ENCODE measurements at regions not wholly inside any gene's neighbourhood (a gene's known extent, or its start where the extent isn't known, plus 50 kb on each side); places are given as distances from the start of the nearest gene placed in this dataset.
"Not testable (repeated sequence)": the region's sequence is repeated elsewhere in the genome, so short reads cannot be mapped to it uniquely, and the experiment has no call there.

DNA sequence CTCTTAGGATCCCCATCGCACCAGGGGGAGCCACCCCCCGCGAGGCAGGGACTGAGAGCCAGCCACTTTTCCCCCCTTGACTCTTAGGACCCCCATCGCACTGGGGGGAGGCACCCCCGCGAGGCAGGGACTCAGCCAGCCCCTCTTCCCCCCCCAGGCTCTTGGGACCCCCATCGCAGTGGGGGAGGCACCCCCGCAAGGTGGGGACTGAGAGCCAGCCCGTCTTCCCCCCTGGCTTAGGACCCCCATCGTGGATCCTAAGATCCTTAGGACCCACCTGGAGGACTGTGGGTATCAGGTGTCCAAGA is 365.2 kb upstream of the SPRY2 start:
- Mint-ChIP-seq H3K9me3 (no peaks in the 10 kb centered on the region), H3K36me3 (ENCODE audit: low read depth) (no peaks in the 10 kb centered on the region), H3K27me3 (no peaks in the 10 kb centered on the region), H3K4me3 (no peak overlapping the region), H3K27ac (no peak overlapping the region), H3K4me1 (no peaks in the 10 kb centered on the region)
- DNase-seq (no peak), ATAC-seq (ENCODE audit: low read depth) (no peak)
- ChIA-PET POLR2A (no interaction called here), CTCF (no interaction called here)
- TF ChIP-seq, protein P1, sequence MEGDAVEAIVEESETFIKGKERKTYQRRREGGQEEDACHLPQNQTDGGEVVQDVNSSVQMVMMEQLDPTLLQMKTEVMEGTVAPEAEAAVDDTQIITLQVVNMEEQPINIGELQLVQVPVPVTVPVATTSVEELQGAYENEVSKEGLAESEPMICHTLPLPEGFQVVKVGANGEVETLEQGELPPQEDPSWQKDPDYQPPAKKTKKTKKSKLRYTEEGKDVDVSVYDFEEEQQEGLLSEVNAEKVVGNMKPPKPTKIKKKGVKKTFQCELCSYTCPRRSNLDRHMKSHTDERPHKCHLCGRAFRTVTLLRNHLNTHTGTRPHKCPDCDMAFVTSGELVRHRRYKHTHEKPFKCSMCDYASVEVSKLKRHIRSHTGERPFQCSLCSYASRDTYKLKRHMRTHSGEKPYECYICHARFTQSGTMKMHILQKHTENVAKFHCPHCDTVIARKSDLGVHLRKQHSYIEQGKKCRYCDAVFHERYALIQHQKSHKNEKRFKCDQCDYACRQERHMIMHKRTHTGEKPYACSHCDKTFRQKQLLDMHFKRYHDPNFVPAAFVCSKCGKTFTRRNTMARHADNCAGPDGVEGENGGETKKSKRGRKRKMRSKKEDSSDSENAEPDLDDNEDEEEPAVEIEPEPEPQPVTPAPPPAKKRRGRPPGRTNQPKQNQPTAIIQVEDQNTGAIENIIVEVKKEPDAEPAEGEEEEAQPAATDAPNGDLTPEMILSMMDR (IDR thresholded peaks at IDR 0.05) = no peak
- intact Hi-C loops (cut with micrococcal nuclease) = no loop called here

DNA sequence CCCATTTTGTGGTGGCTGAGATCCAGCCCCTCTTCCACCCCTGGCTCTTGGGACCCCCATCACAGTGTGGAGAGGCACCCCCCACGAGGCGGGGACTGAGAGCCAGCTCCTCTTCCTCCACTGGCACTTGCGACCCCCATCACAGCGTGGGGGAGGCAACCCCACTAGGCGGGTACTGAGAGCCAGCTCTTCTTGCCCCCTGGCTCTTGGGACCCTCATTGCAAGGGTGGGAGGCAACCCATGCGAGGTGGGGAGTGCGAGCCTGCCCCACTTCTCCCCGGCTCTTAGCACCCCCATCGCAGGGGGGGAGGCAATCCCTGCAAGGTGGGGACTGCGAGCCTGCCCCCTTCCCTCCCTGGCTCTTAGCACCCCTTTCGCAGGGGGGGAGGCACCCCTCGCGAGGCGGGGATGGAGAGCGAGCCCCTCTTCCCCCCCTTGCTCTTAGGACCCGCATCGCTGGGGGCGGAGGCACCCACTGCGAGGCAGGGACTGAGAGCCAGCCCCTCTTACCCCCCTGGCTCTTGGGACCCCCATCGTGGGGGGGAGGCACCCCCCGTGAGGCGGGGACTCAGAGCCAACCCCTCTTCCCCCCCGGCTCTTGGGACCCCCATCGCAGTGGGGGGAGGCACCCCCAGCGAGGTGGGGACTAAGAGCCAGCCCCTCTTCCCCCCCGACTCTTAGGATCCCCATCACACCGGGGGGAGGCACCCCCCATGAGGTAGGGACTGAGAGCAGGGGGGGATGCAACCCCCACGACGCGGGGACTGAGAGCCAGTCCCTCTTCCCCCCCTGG is 364.6 kb upstream of the SPRY2 start:
- TF ChIP-seq, protein P1 (IDR thresholded peaks at IDR 0.05) = no peak
- ChIA-PET CTCF (no interaction called here), POLR2A (no interaction called here)
- Mint-ChIP-seq H3K9me3 (no peaks in the 10 kb centered on the region), H3K4me3 (no peak overlapping the region), H3K36me3 (ENCODE audit: low read depth) (no peaks in the 10 kb centered on the region), H3K27ac (no peak overlapping the region), H3K4me1 (no peaks in the 10 kb centered on the region), H3K27me3 (no peaks in the 10 kb centered on the region)
- intact Hi-C loops (cut with micrococcal nuclease) = no loop called here
- ATAC-seq (ENCODE audit: low read depth) (no peak), DNase-seq (no peak)

DNA sequence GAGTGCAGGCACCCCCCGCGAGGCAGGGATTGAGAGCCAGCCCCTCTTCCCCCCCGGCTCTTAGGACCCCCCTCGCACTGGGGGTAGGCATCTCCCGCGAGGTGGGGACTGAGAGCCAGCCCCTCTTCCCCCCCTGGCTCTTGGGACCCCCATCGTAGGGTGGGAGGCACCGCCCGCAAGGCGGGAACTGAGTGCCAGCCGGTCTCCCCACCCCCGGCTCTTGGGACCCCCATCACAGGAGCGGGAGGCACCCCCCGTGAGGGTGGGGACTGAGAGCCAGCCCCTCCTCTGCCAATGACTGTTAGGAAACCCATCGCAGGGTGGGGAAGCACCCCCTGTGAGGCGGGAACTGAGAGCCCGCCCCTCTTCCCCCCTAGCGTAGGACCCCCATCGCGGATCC is 363.4 kb upstream of the SPRY2 start:
- H3K4me1 Mint-ChIP-seq = no peaks in the 10 kb centered on the region
- H3K36me3 Mint-ChIP-seq (ENCODE audit: low read depth) = no peaks in the 10 kb centered on the region
- H3K4me3 Mint-ChIP-seq = no peak overlapping the region
- ATAC-seq (ENCODE audit: low read depth) (no peak), DNase-seq (no peak)
- H3K27ac Mint-ChIP-seq = no peak overlapping the region
- ChIA-PET CTCF (no interaction called here), POLR2A (no interaction called here)
- H3K27me3 Mint-ChIP-seq = no peaks in the 10 kb centered on the region
- TF ChIP-seq, protein P1 (IDR thresholded peaks at IDR 0.05) = no peak
- H3K9me3 Mint-ChIP-seq = no peaks in the 10 kb centered on the region
- intact Hi-C loops (cut with micrococcal nuclease) = no loop called here

DNA sequence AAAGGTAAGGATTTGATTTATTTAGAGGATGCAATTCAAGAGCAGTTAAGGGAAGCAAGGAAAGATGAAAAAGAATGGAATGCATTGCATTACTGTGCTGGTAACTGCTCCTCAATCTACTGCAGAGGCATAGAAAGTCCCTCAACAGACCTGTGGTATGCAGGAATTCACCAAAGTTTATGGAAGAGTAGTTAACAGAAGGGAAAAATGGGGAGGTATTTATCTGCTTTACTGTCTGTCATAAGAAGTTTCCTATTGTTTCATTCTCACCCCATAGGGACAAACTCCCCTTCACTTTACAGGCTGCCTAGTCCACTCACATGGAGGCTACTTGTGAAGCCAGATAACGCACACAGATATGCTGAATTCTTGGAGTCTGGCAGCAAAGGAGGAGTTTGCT is 354.9 kb upstream of the SPRY2 start:
- intact Hi-C loops (cut with micrococcal nuclease) = no loop called here
- ChIA-PET CTCF (no interaction called here), POLR2A (no interaction called here)
- H3K27ac Mint-ChIP-seq = no peak overlapping the region
- H3K9me3 Mint-ChIP-seq = peaks cover 13% of the 10 kb centered on the region
- H3K36me3 Mint-ChIP-seq (ENCODE audit: low read depth) = no peaks in the 10 kb centered on the region
- no peaks in the 10 kb centered on the region for H3K27me3 Mint-ChIP-seq
- no peak overlapping the region for H3K4me3 Mint-ChIP-seq
- ATAC-seq (ENCODE audit: low read depth) (no peak), DNase-seq (no peak)
- TF ChIP-seq, protein P1 (IDR thresholded peaks at IDR 0.05) = no peak
- H3K4me1 Mint-ChIP-seq = no peaks in the 10 kb centered on the region

DNA sequence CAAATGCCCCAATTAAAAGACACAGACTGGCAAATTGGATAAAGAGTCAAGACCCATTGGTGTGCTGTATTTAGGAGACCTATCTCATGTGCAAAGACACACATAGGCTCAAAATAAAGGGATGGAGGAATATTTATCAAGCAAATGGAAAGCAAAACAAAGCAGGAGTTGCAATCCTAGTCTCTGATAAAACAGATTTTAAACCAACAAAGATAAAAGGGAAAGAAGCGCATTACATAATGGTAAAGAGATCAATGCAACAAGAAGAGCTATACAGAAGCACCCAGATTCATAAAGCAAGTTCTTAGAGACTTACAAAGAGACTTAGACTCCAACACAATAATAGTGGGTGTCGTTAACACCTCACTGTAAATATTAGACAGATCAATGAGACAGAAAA is 350.9 kb upstream of the SPRY2 start:
- peaks cover 15% of the 10 kb centered on the region for H3K9me3 Mint-ChIP-seq
- CTCF ChIA-PET; H3K36me3 Mint-ChIP-seq (ENCODE audit: low read depth); POLR2A ChIA-PET; DNase-seq; H3K27ac Mint-ChIP-seq; H3K4me1 Mint-ChIP-seq; H3K4me3 Mint-ChIP-seq; ATAC-seq (ENCODE audit: low read depth); intact Hi-C loops (cut with micrococcal nuclease); H3K27me3 Mint-ChIP-seq: not testable (repeated sequence)

DNA sequence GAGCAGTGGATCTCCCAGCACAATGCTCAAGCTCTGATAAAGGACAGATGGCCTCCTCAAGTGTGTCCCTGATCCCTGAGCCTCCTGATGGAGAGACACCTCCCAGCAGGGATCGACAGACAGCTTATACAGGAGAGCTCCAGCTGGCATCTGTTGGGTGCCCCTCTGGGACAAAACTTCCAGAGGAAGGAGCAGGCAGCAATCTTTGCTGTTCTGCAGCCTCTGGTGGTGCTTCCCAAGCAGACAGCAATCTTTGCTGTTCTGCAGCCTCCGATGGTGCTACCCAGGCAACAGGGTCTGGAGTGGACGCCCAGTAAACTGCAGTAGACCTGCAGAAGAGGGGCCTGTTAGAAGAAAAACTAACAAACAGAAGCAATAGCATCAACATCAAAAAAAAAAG is 349.3 kb upstream of the SPRY2 start:
- H3K27me3 Mint-ChIP-seq = no peaks in the 10 kb centered on the region
- TF ChIP-seq, protein P1 (IDR thresholded peaks at IDR 0.05) = no peak
- no peak overlapping the region for H3K27ac Mint-ChIP-seq
- intact Hi-C loops (cut with micrococcal nuclease) = no loop called here
- H3K36me3 Mint-ChIP-seq (ENCODE audit: low read depth) = no peaks in the 10 kb centered on the region
- ChIA-PET POLR2A (no interaction called here), CTCF (no interaction called here)
- ATAC-seq (ENCODE audit: low read depth) (no peak), DNase-seq (no peak)
- no peak overlapping the region for H3K4me3 Mint-ChIP-seq
- H3K4me1 Mint-ChIP-seq = peaks cover 9% of the 10 kb centered on the region
- H3K9me3 Mint-ChIP-seq = peaks cover 15% of the 10 kb centered on the region
